ENCODE measurements at regions not wholly inside any gene's neighbourhood (a gene's known extent, or its start where the extent isn't known, plus 50 kb on each side); places are given as distances from the start of the nearest gene placed in this dataset.

- Histone ChIP-seq H3K9me2 (ENCODE audit: insufficient read depth) (no peaks in the 10 kb centered on the region), H3K79me2 (ENCODE audit: insufficient read depth, low read length) (peaks cover 14% of the 10 kb centered on the region), H3K36me3 (ENCODE audit: control insufficient read depth in 1 of 2, insufficient read depth in 2 of 2, low read length in 2 of 2) (no peaks in the 10 kb centered on the region), H3K4me3 (replicated peaks in 1 of 2; ENCODE audit: low read depth in 1 of 2, low read length in 2 of 2) (no peak overlapping the region), H3K9ac (ENCODE audit: low read length) (no peak overlapping the region), H3K4me2 (ENCODE audit: low read length) (no peak overlapping the region), H3K27ac (ENCODE audit: low read depth, low read length) (no peak overlapping the region), H3K4me1 (ENCODE audit: control insufficient read depth in 1 of 2, insufficient read depth in 2 of 2, low read length in 2 of 2) (no peaks in the 10 kb centered on the region), H3K9me3 (ENCODE audit: control insufficient read depth in 1 of 2, insufficient read depth in 1 of 2, low read depth in 1 of 2, low read length in 2 of 2) (no peaks in the 10 kb centered on the region), H2AFZ (ENCODE audit: low read depth, low read length, poor library complexity, severe bottlenecking) (no peak overlapping the region), H3K27me3 (ENCODE audit: insufficient read depth, low read length) (no peaks in the 10 kb centered on the region), H4K20me1 (ENCODE audit: insufficient read depth) (no peaks in the 10 kb centered on the region; the same call in 1 of the 2 replicates)
- RAD21 ChIA-PET (ENCODE audit: low non-redundant PET in 1 of 2, low total read pairs in 2 of 2, uncharacterized antibody in 2 of 2, unreplicated experiment in 2 of 2), result no interaction called here
- CTCF ChIA-PET, result no interaction called here
- intact Hi-C loops (cut with micrococcal nuclease), result no loop called here
- DNase-seq (ENCODE audit: low read depth, low spot score) (no peak), ATAC-seq (no peak)
- POLR2A ChIA-PET, result no interaction called here
- no TSS peak for BruUV-seq (replicated peaks)
- TF ChIP-seq RAD21 (IDR thresholded peaks at IDR 0.05; ENCODE audit: low read depth), result no peak
- TF ChIP-seq CEBPB (IDR thresholded peaks at IDR 0.05; ENCODE audit: low read depth), result no peak
- TF ChIP-seq EZH2 (IDR thresholded peaks at IDR 0.05), result no peak
These were observed 139.5 kb upstream of the XIST start for GRCh38 chrX:73992019-73992418.

GRCh38 chrX:73987166-73987565, 134.7 kb upstream of the XIST start:
- no peaks in the 10 kb centered on the region for H3K36me3 ChIP-seq (ENCODE audit: control insufficient read depth in 1 of 2, insufficient read depth in 2 of 2, low read length in 2 of 2)
- intact Hi-C loops (cut with micrococcal nuclease), result no loop called here
- ChIA-PET POLR2A (no interaction called here), RAD21 (ENCODE audit: low non-redundant PET in 1 of 2, low total read pairs in 2 of 2, uncharacterized antibody in 2 of 2, unreplicated experiment in 2 of 2) (no interaction called here), CTCF (no interaction called here)
- H3K9me3 ChIP-seq (ENCODE audit: control insufficient read depth in 1 of 2, insufficient read depth in 1 of 2, low read depth in 1 of 2, low read length in 2 of 2), result no peaks in the 10 kb centered on the region
- no peak overlapping the region for H3K27ac ChIP-seq (ENCODE audit: low read depth, low read length)
- H3K27me3 ChIP-seq (ENCODE audit: insufficient read depth, low read length), result no peaks in the 10 kb centered on the region
- no peak overlapping the region for H3K4me3 ChIP-seq (replicated peaks in 1 of 2; ENCODE audit: low read depth in 1 of 2, low read length in 2 of 2)
- H3K9me2 ChIP-seq (ENCODE audit: insufficient read depth), result no peaks in the 10 kb centered on the region
- H4K20me1 ChIP-seq (ENCODE audit: insufficient read depth), result no peaks in the 10 kb centered on the region
- H3K79me2 ChIP-seq (ENCODE audit: insufficient read depth, low read length), result peaks cover 46% of the 10 kb centered on the region
- no TSS peak for BruUV-seq (replicated peaks)
- H3K4me1 ChIP-seq (ENCODE audit: control insufficient read depth in 1 of 2, insufficient read depth in 2 of 2, low read length in 2 of 2), result no peaks in the 10 kb centered on the region
- ATAC-seq (no peak), DNase-seq (ENCODE audit: low read depth, low spot score) (no peak)
- H2AFZ ChIP-seq (ENCODE audit: low read depth, low read length, poor library complexity, severe bottlenecking), result no peak overlapping the region
- H3K4me2 ChIP-seq (ENCODE audit: low read length), result no peak overlapping the region
- H3K9ac ChIP-seq (ENCODE audit: low read length), result no peak overlapping the region
- TF ChIP-seq CBX3 (IDR thresholded peaks at IDR 0.05; ENCODE audit: low read depth), result no peak
- TF ChIP-seq ZFX (IDR thresholded peaks at IDR 0.05), result no peak
- TF ChIP-seq SP1 (IDR thresholded peaks at IDR 0.05; ENCODE audit: low read depth), result no peak
- TF ChIP-seq EGR1 (IDR thresholded peaks at IDR 0.05; ENCODE audit: low read depth), result no peak
- TF ChIP-seq, protein P1, sequence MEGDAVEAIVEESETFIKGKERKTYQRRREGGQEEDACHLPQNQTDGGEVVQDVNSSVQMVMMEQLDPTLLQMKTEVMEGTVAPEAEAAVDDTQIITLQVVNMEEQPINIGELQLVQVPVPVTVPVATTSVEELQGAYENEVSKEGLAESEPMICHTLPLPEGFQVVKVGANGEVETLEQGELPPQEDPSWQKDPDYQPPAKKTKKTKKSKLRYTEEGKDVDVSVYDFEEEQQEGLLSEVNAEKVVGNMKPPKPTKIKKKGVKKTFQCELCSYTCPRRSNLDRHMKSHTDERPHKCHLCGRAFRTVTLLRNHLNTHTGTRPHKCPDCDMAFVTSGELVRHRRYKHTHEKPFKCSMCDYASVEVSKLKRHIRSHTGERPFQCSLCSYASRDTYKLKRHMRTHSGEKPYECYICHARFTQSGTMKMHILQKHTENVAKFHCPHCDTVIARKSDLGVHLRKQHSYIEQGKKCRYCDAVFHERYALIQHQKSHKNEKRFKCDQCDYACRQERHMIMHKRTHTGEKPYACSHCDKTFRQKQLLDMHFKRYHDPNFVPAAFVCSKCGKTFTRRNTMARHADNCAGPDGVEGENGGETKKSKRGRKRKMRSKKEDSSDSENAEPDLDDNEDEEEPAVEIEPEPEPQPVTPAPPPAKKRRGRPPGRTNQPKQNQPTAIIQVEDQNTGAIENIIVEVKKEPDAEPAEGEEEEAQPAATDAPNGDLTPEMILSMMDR (IDR thresholded peaks at IDR 0.05 in 2 of 3, conservative IDR thresholded peaks at IDR 0.05 in 1 of 3; ENCODE audit: borderline replicate concordance in 1 of 3, insufficient read depth in 1 of 3, low read depth in 2 of 3, low read length in 2 of 3), result no peak
- TF ChIP-seq EZH2 (IDR thresholded peaks at IDR 0.05), result no peak
- TF ChIP-seq ZBTB33 (IDR thresholded peaks at IDR 0.05; ENCODE audit: extremely low read depth, insufficient replicate concordance, low read length), result no peak
- TF ChIP-seq MAX (IDR thresholded peaks at IDR 0.05), result no peak
- TF ChIP-seq EZH2phosphoT487 (IDR thresholded peaks at IDR 0.05; ENCODE audit: borderline replicate concordance), result no peak
- no peak for TF ChIP-seq REST (IDR thresholded peaks at IDR 0.05; ENCODE audit: low read depth)
- no peak for TF ChIP-seq RAD21 (IDR thresholded peaks at IDR 0.05; ENCODE audit: low read depth)
- no peak for TF ChIP-seq SIN3A (IDR thresholded peaks at IDR 0.05; ENCODE audit: low read depth)
- TF ChIP-seq ATF3 (IDR thresholded peaks at IDR 0.05), result no peak
